ENCODE measurements at regions not wholly inside any gene's neighbourhood (a gene's known extent, or its start where the extent isn't known, plus 50 kb on each side); places are given as distances from the start of the nearest gene placed in this dataset.

DNA sequence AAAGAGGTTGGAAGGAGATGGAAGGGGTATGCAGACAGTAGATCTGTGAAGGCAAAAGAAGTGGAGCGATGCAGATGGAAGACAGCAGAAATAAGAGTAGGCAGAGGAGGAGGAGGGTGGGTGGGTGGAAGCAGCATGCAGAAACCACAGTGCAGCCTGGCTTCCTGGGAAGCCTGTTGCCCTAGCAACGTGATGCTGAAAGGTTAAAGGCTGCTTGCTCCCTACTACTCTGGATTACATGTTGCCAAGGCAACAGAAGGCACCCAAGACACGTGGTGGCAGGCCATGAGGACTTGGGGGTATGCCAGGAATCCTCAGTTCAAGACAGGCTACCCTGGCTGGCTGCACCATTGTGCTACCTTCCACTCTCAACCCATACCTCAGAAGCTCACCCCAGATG, 129.6 kb downstream of the GRIN2B start:
- no peak overlapping the region for H3K4me3 ChIP-seq (ENCODE audit: control insufficient read depth in 1 of 2, extremely low read depth in 1 of 2, low read length in 1 of 2)
- H3K4me3 Mint-ChIP-seq = no peak overlapping the region
- H3K27me3 ChIP-seq (replicated peaks in 1 of 2; ENCODE audit: control insufficient read depth in 2 of 2, extremely low read depth in 1 of 2, insufficient read depth in 2 of 2, low read length in 1 of 2) = no peaks in the 10 kb centered on the region
- CTCF ChIA-PET = no interaction called here
- H3K9me3 ChIP-seq = no peaks in the 10 kb centered on the region
- no peak overlapping the region for H3K27ac Mint-ChIP-seq
- no peak for DNase-seq
- no peaks in the 10 kb centered on the region for H3K4me1 ChIP-seq (ENCODE audit: control insufficient read depth in 1 of 2, extremely low read depth in 1 of 2, insufficient read depth in 2 of 2, low read length in 2 of 2)
- H3K9me3 Mint-ChIP-seq = no peaks in the 10 kb centered on the region
- peaks cover 3 to 7% of the 10 kb centered on the region in 2 donors for H3K27me3 Mint-ChIP-seq
- 26% methylated on average over 3 of the region's 3 CpGs for WGBS (ENCODE audit: insufficient coverage)
- H3K36me3 Mint-ChIP-seq = no peaks in the 10 kb centered on the region
- POLR2A ChIA-PET = no interaction called here
- ATAC-seq (replicated peaks in 1 of 4) = no peak
- no peak overlapping the region for H3K27ac ChIP-seq (ENCODE audit: low read length)
- H3K36me3 ChIP-seq (ENCODE audit: control insufficient read depth in 2 of 2, extremely low read depth in 1 of 2, insufficient read depth in 1 of 2, low read length in 1 of 2) = no peaks in the 10 kb centered on the region
- no peaks in the 10 kb centered on the region for H3K4me1 Mint-ChIP-seq

DNA sequence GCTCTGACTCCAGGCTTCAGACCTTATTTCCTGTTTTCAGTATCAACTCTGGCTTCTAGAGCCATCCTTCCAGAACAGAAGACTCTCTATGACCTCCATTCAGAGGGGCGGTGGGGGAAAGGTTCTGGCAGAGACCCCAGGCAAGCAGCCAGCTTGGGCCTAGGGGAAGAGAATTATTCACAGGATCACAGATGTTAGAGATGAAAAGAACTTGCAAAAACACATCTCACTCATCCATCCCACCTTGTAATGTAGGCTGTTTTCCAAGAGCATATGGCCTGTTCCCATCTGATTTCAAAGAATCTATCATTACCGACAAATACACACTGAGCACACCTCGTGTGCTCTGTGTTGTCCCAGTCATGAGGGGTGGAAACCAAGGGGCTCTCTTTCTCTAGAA, 131.9 kb downstream of the GRIN2B start:
- Histone ChIP-seq H3K27me3 (replicated peaks in 1 of 2; ENCODE audit: control insufficient read depth in 2 of 2, extremely low read depth in 1 of 2, insufficient read depth in 2 of 2, low read length in 1 of 2) (no peaks in the 10 kb centered on the region), H3K4me3 (ENCODE audit: control insufficient read depth in 1 of 2, extremely low read depth in 1 of 2, low read length in 1 of 2) (no peak overlapping the region), H3K4me1 (ENCODE audit: control insufficient read depth in 1 of 2, extremely low read depth in 1 of 2, insufficient read depth in 2 of 2, low read length in 2 of 2) (no peaks in the 10 kb centered on the region), H3K36me3 (ENCODE audit: control insufficient read depth in 2 of 2, extremely low read depth in 1 of 2, insufficient read depth in 1 of 2, low read length in 1 of 2) (no peaks in the 10 kb centered on the region), H3K27ac (ENCODE audit: low read length) (no peak overlapping the region), H3K9me3 (no peaks in the 10 kb centered on the region)
- WGBS (ENCODE audit: insufficient coverage) = no CpG with 5 or more reads among the region's 3 CpGs
- H3K27ac Mint-ChIP-seq = no peak overlapping the region
- ATAC-seq (replicated peaks in 1 of 4) (no peak), DNase-seq (no peak)
- H3K4me1 Mint-ChIP-seq = no peaks in the 10 kb centered on the region
- POLR2A ChIA-PET = no interaction called here
- peaks cover 9 to 12% of the 10 kb centered on the region in 2 donors for H3K27me3 Mint-ChIP-seq
- no peak overlapping the region for H3K4me3 Mint-ChIP-seq
- CTCF ChIA-PET = no interaction called here
- no peaks in the 10 kb centered on the region for H3K9me3 Mint-ChIP-seq
- H3K36me3 Mint-ChIP-seq = no peaks in the 10 kb centered on the region

DNA sequence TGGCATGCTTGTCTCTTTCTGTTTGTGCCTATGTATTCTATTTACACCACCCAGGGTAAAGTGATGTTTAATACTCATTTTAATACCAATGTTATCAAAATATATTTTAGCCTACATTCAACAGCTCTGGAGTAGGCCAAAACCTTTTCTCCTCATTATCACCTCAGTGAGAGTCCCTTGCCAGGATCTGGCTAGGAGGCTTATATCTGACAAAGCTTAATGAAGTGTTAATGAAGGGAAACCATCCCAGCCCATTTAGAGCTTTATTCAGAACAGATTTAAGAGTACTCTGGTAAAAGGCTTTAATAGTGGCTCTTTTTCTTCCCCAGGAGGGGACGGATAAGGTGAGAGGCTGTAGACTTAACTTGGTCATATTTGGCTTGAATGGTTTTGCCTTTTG, 137.6 kb downstream of the GRIN2B start:
- Histone ChIP-seq H3K27ac (ENCODE audit: low read length) (no peak overlapping the region), H3K9me3 (no peaks in the 10 kb centered on the region), H3K4me1 (ENCODE audit: control insufficient read depth in 1 of 2, extremely low read depth in 1 of 2, insufficient read depth in 2 of 2, low read length in 2 of 2) (no peaks in the 10 kb centered on the region), H3K4me3 (ENCODE audit: control insufficient read depth in 1 of 2, extremely low read depth in 1 of 2, low read length in 1 of 2) (no peak overlapping the region), H3K36me3 (ENCODE audit: control insufficient read depth in 2 of 2, extremely low read depth in 1 of 2, insufficient read depth in 1 of 2, low read length in 1 of 2) (no peaks in the 10 kb centered on the region), H3K27me3 (replicated peaks in 1 of 2; ENCODE audit: control insufficient read depth in 2 of 2, extremely low read depth in 1 of 2, insufficient read depth in 2 of 2, low read length in 1 of 2) (no peaks in the 10 kb centered on the region)
- ChIA-PET POLR2A (no interaction called here), CTCF (no interaction called here)
- H3K27me3 Mint-ChIP-seq = peaks cover 10 to 12% of the 10 kb centered on the region in 2 donors
- H3K36me3 Mint-ChIP-seq = no peaks in the 10 kb centered on the region
- no peaks in the 10 kb centered on the region for H3K9me3 Mint-ChIP-seq
- no peak overlapping the region for H3K27ac Mint-ChIP-seq
- ATAC-seq (replicated peaks in 1 of 4) = no peak
- no peak overlapping the region for H3K4me3 Mint-ChIP-seq
- WGBS (ENCODE audit: insufficient coverage) = no CpG with 5 or more reads among the region's 1 CpG
- no peaks in the 10 kb centered on the region for H3K4me1 Mint-ChIP-seq
- no peak for DNase-seq

DNA sequence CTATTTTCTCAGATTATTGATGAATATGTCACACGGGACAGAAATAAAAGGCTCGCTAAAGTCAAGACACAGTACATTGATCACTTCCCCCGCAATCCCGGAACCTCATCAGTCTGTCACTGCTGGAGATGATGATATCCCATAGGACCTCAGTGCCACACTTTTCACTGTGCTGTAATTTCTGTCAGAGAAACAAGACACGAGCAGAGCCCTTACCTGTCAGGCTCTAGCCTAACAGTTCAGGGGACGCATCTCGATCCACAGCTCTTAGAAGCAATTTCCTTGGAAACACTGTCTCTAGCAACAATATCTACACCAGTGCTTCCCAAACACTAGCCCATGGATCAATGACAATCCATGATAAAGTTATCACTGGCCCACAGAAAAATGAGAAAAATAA, 140.0 kb downstream of the GRIN2B start:
- H3K36me3 Mint-ChIP-seq = no peaks in the 10 kb centered on the region
- WGBS (ENCODE audit: insufficient coverage) = 84% methylated on average over 7 of the region's 7 CpGs
- H3K27ac Mint-ChIP-seq = no peak overlapping the region
- ChIA-PET POLR2A (no interaction called here), CTCF (no interaction called here)
- peaks cover under 1 to 11% of the 10 kb centered on the region in 2 donors for H3K27me3 Mint-ChIP-seq
- no peaks in the 10 kb centered on the region for H3K4me1 Mint-ChIP-seq
- H3K4me3 ChIP-seq (ENCODE audit: control insufficient read depth in 1 of 2, extremely low read depth in 1 of 2, low read length in 1 of 2) = no peak overlapping the region
- H3K9me3 ChIP-seq = no peaks in the 10 kb centered on the region
- H3K9me3 Mint-ChIP-seq = no peaks in the 10 kb centered on the region
- no peak for ATAC-seq (replicated peaks in 1 of 4)
- H3K36me3 ChIP-seq (ENCODE audit: control insufficient read depth in 2 of 2, extremely low read depth in 1 of 2, insufficient read depth in 1 of 2, low read length in 1 of 2) = no peaks in the 10 kb centered on the region
- no peak overlapping the region for H3K4me3 Mint-ChIP-seq
- no peak for DNase-seq
- H3K27me3 ChIP-seq (replicated peaks in 1 of 2; ENCODE audit: control insufficient read depth in 2 of 2, extremely low read depth in 1 of 2, insufficient read depth in 2 of 2, low read length in 1 of 2) = no peaks in the 10 kb centered on the region
- no peak overlapping the region for H3K27ac ChIP-seq (ENCODE audit: low read length)
- no peaks in the 10 kb centered on the region for H3K4me1 ChIP-seq (ENCODE audit: control insufficient read depth in 1 of 2, extremely low read depth in 1 of 2, insufficient read depth in 2 of 2, low read length in 2 of 2)

DNA sequence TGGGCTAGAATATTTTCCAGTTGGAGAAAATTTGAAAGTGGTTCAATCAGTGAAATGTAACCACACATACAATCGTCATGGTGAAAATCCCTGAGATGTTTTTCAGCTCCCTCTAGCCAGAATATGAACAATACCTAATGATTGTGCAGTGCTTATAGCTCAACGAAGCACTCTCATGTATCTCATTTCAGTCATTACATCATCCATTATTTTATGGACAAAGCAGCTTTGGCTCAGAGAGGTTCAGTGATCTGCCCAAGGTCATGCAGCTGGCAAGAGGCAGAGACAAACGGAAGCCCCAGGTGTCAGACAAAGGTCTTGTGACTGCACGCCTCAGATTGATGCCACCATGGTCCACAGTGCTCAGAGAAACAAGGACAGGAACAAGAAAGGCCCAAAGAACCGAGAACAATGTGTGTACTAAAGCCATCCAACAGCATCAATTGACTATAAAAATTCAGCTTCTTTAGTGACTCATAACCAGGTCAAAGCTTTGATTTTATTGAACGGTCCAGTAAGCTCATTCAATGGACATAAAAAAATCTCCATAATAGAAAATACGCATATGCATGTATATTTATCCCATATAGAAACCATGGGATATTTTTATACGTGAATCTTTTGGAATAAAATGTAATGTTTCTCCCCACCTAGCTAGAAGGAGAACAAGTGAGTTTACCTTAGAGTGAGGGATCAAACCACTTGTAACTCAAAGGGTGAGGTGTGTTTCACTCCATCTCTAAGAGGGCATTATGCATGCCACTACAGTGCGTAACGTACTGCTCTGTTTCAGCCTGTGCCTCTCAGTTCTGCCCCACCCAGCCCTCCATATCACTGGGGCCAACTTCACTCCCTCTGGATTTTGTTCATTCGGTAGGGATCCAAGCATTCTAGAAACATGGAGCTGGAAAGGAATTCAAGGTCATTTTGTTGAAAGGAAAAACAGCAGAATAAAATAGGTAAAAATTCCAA, 141.8 kb downstream of the GRIN2B start:
- H3K4me3 Mint-ChIP-seq = no peak overlapping the region
- WGBS (ENCODE audit: insufficient coverage) = 65% methylated on average over 4 of the region's 11 CpGs
- peaks cover 0 to 5% of the 10 kb centered on the region in 2 experiments for H3K27me3 ChIP-seq (replicated peaks in 1 of 2; ENCODE audit: control insufficient read depth in 2 of 2, extremely low read depth in 1 of 2, insufficient read depth in 2 of 2, low read length in 1 of 2)
- no peaks in the 10 kb centered on the region for H3K9me3 Mint-ChIP-seq
- no peak overlapping the region for H3K4me3 ChIP-seq (ENCODE audit: control insufficient read depth in 1 of 2, extremely low read depth in 1 of 2, low read length in 1 of 2)
- no peak for ATAC-seq (replicated peaks in 1 of 4)
- H3K27me3 Mint-ChIP-seq = peaks cover 0 to 10% of the 10 kb centered on the region in 2 donors
- CTCF ChIA-PET = no interaction called here
- H3K27ac ChIP-seq (ENCODE audit: low read length) = no peak overlapping the region
- no peaks in the 10 kb centered on the region for H3K4me1 Mint-ChIP-seq
- no peak for DNase-seq
- no peaks in the 10 kb centered on the region for H3K36me3 Mint-ChIP-seq
- no peak overlapping the region for H3K27ac Mint-ChIP-seq
- no peaks in the 10 kb centered on the region for H3K4me1 ChIP-seq (ENCODE audit: control insufficient read depth in 1 of 2, extremely low read depth in 1 of 2, insufficient read depth in 2 of 2, low read length in 2 of 2)
- H3K9me3 ChIP-seq = no peaks in the 10 kb centered on the region
- no peaks in the 10 kb centered on the region for H3K36me3 ChIP-seq (ENCODE audit: control insufficient read depth in 2 of 2, extremely low read depth in 1 of 2, insufficient read depth in 1 of 2, low read length in 1 of 2)
- POLR2A ChIA-PET = no interaction called here

DNA sequence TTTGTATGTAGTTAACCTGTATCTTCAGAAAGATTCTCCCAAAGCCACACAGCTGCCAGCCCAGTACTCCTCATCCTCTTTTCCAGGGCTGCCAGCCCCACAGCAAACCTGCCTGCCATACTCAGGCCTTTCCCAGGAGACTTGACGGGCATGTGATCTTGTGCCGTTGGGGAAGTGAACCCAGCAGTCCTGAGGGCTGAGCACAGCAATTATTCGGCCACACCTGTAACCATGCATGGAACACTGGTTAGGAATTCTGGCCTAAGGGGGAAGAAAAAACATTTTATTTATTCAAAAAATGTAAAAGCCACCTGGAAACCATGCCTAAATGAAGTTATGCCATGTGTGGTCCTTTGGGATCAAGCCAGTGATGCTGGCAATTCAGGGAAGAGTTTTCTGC, 145.3 kb downstream of the GRIN2B start:
- WGBS (ENCODE audit: insufficient coverage) = 88% methylated on average over 1 of the region's 3 CpGs
- ChIA-PET CTCF (no interaction called here), POLR2A (no interaction called here)
- H3K4me1 ChIP-seq (ENCODE audit: control insufficient read depth in 1 of 2, extremely low read depth in 1 of 2, insufficient read depth in 2 of 2, low read length in 2 of 2) = no peaks in the 10 kb centered on the region
- Mint-ChIP-seq H3K9me3 (no peaks in the 10 kb centered on the region), H3K27ac (no peak overlapping the region), H3K4me3 (no peak overlapping the region), H3K4me1 (no peaks in the 10 kb centered on the region), H3K36me3 (no peaks in the 10 kb centered on the region), H3K27me3 (peaks cover 0 to 6% of the 10 kb centered on the region in 2 donors)
- no peak overlapping the region for H3K4me3 ChIP-seq (ENCODE audit: control insufficient read depth in 1 of 2, extremely low read depth in 1 of 2, low read length in 1 of 2)
- no peaks in the 10 kb centered on the region for H3K9me3 ChIP-seq
- H3K27me3 ChIP-seq (replicated peaks in 1 of 2; ENCODE audit: control insufficient read depth in 2 of 2, extremely low read depth in 1 of 2, insufficient read depth in 2 of 2, low read length in 1 of 2) = peaks cover 0 to 5% of the 10 kb centered on the region in 2 experiments
- H3K36me3 ChIP-seq (ENCODE audit: control insufficient read depth in 2 of 2, extremely low read depth in 1 of 2, insufficient read depth in 1 of 2, low read length in 1 of 2) = no peaks in the 10 kb centered on the region
- no peak overlapping the region for H3K27ac ChIP-seq (ENCODE audit: low read length)
- DNase-seq = no peak
- no peak for ATAC-seq (replicated peaks in 1 of 4)
